GM18870 (cell line): ENCODE measurements at regions not wholly inside any gene's neighbourhood (a gene's known extent, or its start where the extent isn't known, plus 50 kb on each side); places are given as distances from the start of the nearest gene placed in this dataset.
A peak's percentile ranks its signal among the peaks of the same experiment; 100 is the strongest.
"Not testable (repeated sequence)": the region's sequence is repeated elsewhere in the genome, so short reads cannot be mapped to it uniquely, and the experiment has no call there.

Experiments used
- ATAC-seq: cut with Tn5 transposase; IDR thresholded peaks from one replicate; pipeline ENCODE4 v1.9.1; 2021; ENCODE audit warnings: moderate library complexity; ENCODE audit not compliant: unreplicated experiment

DNA sequence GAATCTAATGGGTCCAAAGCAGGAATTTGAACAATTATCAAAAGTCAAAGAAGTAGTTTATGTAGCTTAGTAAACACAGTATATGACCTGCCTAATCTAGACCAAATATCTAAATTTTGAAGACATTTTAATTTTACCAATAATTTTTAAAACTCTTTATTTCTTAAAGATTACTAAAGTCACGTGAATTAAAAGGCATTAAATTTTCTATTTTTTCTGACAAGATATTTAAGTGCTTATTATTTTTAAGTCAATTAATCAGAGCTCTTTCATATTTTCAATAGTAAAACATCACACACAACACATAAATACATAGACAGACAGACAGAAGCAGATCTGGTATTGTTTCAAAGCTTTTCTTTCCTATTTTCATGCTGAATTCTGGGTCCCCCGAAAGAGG, 89.5 kb downstream of the ZNF467 start:
- no peak for ATAC-seq

DNA sequence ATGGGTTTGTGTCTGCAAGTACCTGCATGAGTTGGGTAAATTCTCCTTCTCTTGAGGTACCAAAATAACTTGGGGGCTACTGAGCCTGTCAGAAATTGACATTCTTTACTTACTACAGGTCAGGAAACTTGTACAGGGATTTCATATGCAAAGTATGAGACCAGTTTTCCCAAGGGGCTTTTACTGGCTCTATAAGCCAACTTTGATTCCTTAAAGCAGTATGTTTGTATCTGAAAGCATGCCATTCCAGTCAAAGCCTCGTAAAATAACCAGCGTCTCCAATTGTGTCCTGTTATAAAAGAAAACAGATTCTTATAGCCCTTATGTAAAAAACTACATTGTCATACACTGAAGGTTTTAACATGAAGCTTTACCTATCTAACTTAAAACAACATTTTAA, 90.2 kb downstream of the ZNF467 start:
- ATAC-seq, result no peak

GRCh38 chr7:149682038-149682437, 91.3 kb downstream of the ZNF467 start:
- no peak for ATAC-seq

DNA sequence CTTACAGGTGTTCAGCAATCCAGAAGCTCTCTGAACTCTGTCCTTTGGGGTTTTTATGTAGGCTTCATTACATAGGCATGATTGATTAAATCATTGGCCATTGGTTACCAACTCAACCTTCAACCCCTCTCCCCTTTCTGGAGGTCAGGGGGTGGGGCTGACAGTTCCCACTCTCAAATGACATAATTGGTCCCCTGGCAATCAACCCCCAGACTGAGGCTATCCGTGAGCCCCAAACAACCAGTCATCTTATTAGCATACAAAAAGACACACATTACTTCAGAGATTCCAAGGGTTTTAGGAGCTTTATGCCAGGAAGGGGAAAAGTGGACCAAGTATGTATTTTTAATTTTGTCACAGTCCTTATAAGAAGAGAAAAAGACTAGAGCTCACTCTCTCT, 92.1 kb downstream of the ZNF467 start:
- no peak for ATAC-seq

- ATAC-seq, result no peak
Measured at GRCh38 chr7:149680331-149681025, 92.9 kb downstream of the ZNF467 start.

DNA sequence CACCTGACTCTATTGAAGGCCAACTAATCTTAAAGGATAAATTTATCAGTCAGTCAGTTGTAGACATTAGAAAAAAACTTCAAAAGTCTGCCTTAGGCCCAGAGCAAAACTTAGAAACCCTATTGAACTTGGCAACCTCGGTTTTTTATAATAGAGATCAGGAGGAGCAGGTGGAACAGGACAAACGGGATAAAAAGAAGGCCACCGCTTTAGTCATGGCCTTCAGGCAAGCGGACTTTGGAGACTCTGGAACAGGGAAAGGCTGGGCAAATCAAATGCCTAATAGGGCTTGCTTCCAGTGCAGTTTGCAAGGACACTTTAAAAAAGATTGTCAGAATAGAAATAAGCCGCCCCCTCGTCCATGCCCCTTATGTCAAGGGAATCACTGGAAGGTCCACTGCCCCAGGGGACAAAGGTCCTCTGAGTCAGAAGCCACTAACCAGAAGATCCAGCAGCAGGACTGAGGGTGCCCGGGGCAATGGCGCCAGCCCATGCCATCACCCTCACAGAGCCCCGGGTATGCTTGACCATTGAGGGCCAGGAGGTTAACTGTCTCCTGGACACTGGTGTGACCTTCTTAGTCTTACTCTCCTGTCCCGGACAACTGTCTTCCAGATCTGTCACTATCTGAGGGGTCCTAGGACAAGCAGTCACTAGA, 98.5 kb downstream of the ZNF467 start:
- not testable (repeated sequence) for ATAC-seq

- ATAC-seq, result no peak
Measured at GRCh38 chr7:149673006-149673405, 100.4 kb downstream of the ZNF467 start.

- ATAC-seq, result no peak
Measured at GRCh38 chr7:149670288-149670687, 103.1 kb downstream of the ZNF467 start.

GRCh38 chr7:149669121-149669818, 104.1 kb downstream of the ZNF467 start:
- no peak for ATAC-seq

DNA sequence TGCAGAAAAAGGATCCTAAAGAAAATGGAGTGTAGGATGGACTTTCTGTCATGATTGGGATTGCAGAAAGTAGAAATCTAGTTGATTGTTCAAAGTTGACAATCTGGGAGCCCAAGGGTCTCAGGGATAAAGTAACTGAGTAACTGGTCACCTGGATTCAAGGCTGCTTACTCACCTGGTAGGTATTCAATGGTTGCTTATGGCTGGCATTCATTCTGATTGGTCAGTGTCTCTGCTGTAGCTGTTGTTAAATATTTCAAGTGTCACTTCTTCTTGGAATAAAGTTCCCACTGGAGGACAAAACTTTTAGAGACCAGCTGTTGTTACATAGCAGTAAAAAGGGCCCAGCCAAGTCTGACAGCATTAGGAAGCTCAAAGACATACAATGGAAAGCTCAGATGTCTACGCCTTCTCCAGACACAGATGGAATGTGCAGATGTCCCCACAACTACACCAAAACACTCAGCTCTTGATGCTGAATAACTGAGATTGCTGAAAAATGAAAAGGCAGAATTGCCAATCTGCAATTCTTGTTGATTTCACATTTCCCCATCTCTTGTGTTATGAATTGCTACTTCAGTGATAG, 106.9 kb downstream of the ZNF467 start:
- ATAC-seq, result no peak

GRCh38 chr7:149665618-149666017, 107.8 kb downstream of the ZNF467 start:
- ATAC-seq, result not testable (repeated sequence)

GRCh38 chr7:149664666-149665065, 108.7 kb downstream of the ZNF467 start:
- ATAC-seq, result no peak

- ATAC-seq, result no peak
Measured at GRCh38 chr7:149664176-149664575, 109.2 kb downstream of the ZNF467 start.

DNA sequence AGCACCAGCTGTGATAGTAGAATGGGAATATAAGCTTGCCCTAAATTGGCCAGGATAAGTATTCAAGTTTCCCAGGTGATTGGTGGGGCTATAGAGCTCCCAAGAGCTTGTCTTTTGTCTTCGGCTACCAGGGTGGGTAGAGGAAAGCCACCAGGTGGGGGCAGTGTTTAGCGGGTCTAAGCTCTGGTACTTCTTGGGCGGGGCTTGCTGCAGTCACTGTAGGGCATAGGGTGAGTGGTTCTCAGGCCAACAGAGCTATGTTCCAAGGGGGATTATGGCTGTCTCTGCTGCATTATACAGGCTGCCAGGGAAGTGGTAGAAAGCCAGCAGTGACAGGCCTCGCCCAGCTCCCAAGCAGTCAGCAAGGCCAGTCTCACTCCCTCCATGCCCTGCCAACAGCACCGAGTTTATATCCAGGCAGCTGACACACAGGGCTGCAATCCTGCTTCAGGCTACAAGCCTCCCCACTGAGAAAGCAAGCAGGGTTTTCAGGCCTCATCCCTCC, 110.7 kb downstream of the ZNF467 start:
- peak; percentile 72 for ATAC-seq

DNA sequence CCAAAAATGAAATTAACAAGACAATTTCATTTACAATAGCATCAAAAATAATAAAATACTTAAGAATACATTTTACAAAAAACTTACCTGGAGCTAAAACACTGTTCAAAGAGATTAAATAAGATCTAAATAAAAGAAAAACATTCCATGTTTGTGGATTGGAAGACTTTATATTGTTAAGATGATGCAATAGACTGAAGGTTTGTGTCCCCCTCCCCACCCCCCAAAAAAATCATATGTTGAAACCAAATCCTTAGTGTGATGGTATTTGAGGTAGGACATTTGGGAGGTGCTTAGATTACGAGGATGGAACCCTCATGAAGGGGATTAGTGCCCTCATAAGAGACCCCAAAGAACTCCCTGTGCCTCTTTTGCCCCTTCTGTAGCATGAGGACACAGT, 117.6 kb downstream of the ZNF467 start:
- no peak for ATAC-seq

GRCh38 chr7:149654588-149654987, 118.8 kb downstream of the ZNF467 start:
- no peak for ATAC-seq

GRCh38 chr7:149650190-149650589, 123.2 kb downstream of the ZNF467 start:
- ATAC-seq, result not testable (repeated sequence)

GRCh38 chr7:149644754-149645153, 128.6 kb downstream of the ZNF467 start:
- no peak for ATAC-seq

DNA sequence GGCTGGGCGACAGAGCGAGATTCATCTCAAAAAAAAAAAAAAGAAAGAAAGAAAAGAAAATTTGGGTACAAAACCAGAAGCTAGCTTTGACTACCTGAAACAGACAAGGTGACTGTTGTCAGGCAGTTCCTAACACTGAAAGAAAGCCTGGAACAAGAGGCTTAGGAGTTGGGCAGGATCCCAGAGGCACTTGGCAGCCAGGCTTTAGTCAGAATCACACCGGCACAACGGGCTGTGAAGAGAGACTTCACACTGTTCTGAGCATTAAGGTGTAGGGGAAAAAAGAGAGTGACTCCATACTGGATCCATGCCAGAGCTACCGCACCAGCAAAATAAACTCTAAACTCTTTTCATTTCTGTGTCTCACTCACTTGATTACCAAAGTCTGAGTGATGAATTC, 130.8 kb downstream of the ZNF467 start:
- ATAC-seq, result no peak

- no peak for ATAC-seq
Measured at GRCh38 chr7:149638566-149639320, 134.6 kb downstream of the ZNF467 start.
